Fibroblast of the aortic adventitia (primary cell): ENCODE measurements at regions not wholly inside any gene's neighbourhood (a gene's known extent, or its start where the extent isn't known, plus 50 kb on each side); places are given as distances from the start of the nearest gene placed in this dataset.

Experiments
- DNase-seq: peaks from one replicate; pipeline ENCODE4 v3.0.0-alpha.2; 2010; ENCODE audit warnings: low read depth
- H3K4me3 ChIP-seq: 2 replicates; pipeline ENCODE4 v1.5.1; 2011; ENCODE audit warnings: low read depth, mild to moderate bottlenecking, control low read depth, low read length, moderate library complexity
- CTCF ChIP-seq: IDR thresholded peaks from 2 replicates; pipeline ENCODE4 v1.5.1; 2011; ENCODE audit warnings: mild to moderate bottlenecking, low read length, control low read depth, inconsistent platforms; ENCODE audit not compliant: insufficient read depth

- no peak for TF ChIP-seq CTCF
- no peak overlapping the region for H3K4me3 ChIP-seq
- peak; percentile 54 for DNase-seq
Observed at GRCh38 chr18:76672627-76673026, 149.7 kb upstream of the ZNF236 start.

- no peak overlapping the region for H3K4me3 ChIP-seq
- peak; percentile 52 for DNase-seq
- no peak for TF ChIP-seq CTCF
Observed at GRCh38 chr18:76670564-76671288, 151.6 kb upstream of the ZNF236 start.

- TF ChIP-seq CTCF: no peak
- no peak overlapping the region for H3K4me3 ChIP-seq
- DNase-seq: no peak
Observed at GRCh38 chr18:76668546-76668945, 153.8 kb upstream of the ZNF236 start.

GRCh38 chr18:76668119-76668518 is 154.2 kb upstream of the ZNF236 start:
- TF ChIP-seq CTCF: no peak
- no peak for DNase-seq
- no peak overlapping the region for H3K4me3 ChIP-seq

- DNase-seq: no peak
- H3K4me3 ChIP-seq: no peak overlapping the region
- TF ChIP-seq CTCF: no peak
Observed at GRCh38 chr18:76667603-76668002, 154.8 kb upstream of the ZNF236 start.

- H3K4me3 ChIP-seq: no peak overlapping the region
- TF ChIP-seq CTCF: no peak
- DNase-seq: no peak
Observed at GRCh38 chr18:76662626-76663025, 159.7 kb upstream of the ZNF236 start.
